ENCODE measurements at regions not wholly inside any gene's neighbourhood (a gene's known extent, or its start where the extent isn't known, plus 50 kb on each side); places are given as distances from the start of the nearest gene placed in this dataset.

DNA sequence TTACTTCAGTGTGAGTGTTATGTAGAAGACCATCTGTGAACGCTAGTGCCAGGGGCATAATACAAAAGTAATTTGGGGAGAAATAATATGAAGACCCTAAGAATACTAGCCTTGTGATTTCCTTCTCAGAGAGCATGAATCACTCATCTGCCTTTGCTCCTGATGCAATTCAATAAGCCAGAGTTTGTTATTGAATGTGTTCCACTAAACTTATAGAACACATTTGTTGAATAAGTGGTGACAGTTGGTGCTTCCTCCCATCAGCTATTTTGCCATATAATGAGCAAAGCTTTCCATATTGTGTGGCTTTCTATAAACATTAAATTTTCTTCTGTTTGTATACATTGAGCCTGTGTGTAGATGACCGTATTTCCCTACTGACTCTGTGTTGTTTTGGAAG is 136.4 kb upstream of the QRFPR start:
- POLR2A ChIA-PET (ENCODE audit: low non-redundant PET), result no interaction called here
- CTCF ChIA-PET, result interaction anchor here (0.6 kb wide), 1 partner anchor 217 kb away, joined by 3 read pairs; no protein-coding TSS in a partner anchor
- Histone ChIP-seq H3K4me3 (ENCODE audit: low read depth, low read length, poor library complexity, severe bottlenecking) (no peak overlapping the region), H3K36me3 (ENCODE audit: insufficient read depth, low read length, poor library complexity, severe bottlenecking) (no peaks in the 10 kb centered on the region), H3K9me3 (ENCODE audit: low read depth, low read length, poor library complexity, severe bottlenecking) (no peaks in the 10 kb centered on the region), H3K27me3 (replicated peaks; ENCODE audit: insufficient read depth, low read depth, low read length, poor library complexity) (no peaks in the 10 kb centered on the region), H3K27ac (ENCODE audit: low read depth, low read length, poor library complexity, severe bottlenecking) (no peak overlapping the region), H3K4me1 (ENCODE audit: insufficient read depth, low read length, poor library complexity, severe bottlenecking) (no peaks in the 10 kb centered on the region)
- TF ChIP-seq, protein P1, sequence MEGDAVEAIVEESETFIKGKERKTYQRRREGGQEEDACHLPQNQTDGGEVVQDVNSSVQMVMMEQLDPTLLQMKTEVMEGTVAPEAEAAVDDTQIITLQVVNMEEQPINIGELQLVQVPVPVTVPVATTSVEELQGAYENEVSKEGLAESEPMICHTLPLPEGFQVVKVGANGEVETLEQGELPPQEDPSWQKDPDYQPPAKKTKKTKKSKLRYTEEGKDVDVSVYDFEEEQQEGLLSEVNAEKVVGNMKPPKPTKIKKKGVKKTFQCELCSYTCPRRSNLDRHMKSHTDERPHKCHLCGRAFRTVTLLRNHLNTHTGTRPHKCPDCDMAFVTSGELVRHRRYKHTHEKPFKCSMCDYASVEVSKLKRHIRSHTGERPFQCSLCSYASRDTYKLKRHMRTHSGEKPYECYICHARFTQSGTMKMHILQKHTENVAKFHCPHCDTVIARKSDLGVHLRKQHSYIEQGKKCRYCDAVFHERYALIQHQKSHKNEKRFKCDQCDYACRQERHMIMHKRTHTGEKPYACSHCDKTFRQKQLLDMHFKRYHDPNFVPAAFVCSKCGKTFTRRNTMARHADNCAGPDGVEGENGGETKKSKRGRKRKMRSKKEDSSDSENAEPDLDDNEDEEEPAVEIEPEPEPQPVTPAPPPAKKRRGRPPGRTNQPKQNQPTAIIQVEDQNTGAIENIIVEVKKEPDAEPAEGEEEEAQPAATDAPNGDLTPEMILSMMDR (conservative IDR thresholded peaks at IDR 0.05; ENCODE audit: low read depth, low read length), result no peak
- no peak for DNase-seq (ENCODE audit: low spot score)
- intact Hi-C loops (cut with micrococcal nuclease; ENCODE audit: unreplicated experiment), result no loop called here
- no TSS peak for BruUV-seq (replicated peaks)

DNA sequence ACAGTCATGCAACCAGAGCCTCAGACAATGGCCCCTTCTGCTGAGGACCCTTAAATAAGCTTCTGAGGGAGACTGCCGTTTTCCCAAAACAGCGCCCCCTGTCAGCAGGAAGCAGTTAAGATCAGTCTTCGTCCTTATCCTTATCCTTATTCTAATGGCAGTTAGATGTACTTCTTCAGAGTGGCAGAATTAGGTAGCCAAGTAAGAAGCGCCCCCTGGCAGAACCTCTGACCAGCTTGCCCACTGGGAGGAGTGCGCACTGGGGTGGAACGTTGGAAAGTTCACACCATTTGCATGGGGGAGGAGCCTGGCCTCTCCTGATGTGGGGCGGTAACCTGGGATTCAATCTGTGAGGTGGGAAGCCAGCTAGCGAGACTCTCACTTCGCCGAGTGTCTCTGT is 133.6 kb upstream of the QRFPR start:
- BruUV-seq (replicated peaks), result no TSS peak
- no peaks in the 10 kb centered on the region for H3K9me3 ChIP-seq (ENCODE audit: low read depth, low read length, poor library complexity, severe bottlenecking)
- no peak overlapping the region for H3K4me3 ChIP-seq (ENCODE audit: low read depth, low read length, poor library complexity, severe bottlenecking)
- ChIA-PET POLR2A (ENCODE audit: low non-redundant PET) (no interaction called here), CTCF (no interaction called here)
- no peak overlapping the region for H3K27ac ChIP-seq (ENCODE audit: low read depth, low read length, poor library complexity, severe bottlenecking)
- H3K36me3 ChIP-seq (ENCODE audit: insufficient read depth, low read length, poor library complexity, severe bottlenecking), result no peaks in the 10 kb centered on the region
- DNase-seq (ENCODE audit: low spot score), result no peak
- H3K27me3 ChIP-seq (replicated peaks; ENCODE audit: insufficient read depth, low read depth, low read length, poor library complexity), result no peaks in the 10 kb centered on the region
- H3K4me1 ChIP-seq (ENCODE audit: insufficient read depth, low read length, poor library complexity, severe bottlenecking), result no peaks in the 10 kb centered on the region
- no peak for TF ChIP-seq EZH2 (IDR thresholded peaks at IDR 0.05; ENCODE audit: borderline replicate concordance, low read depth, low read length, poor library complexity, severe bottlenecking)
- TF ChIP-seq, protein P1 (conservative IDR thresholded peaks at IDR 0.05; ENCODE audit: low read depth, low read length), result 0 out of 2 replicates have a peak, but pooled peaks have one; percentile 34
- intact Hi-C loops (cut with micrococcal nuclease; ENCODE audit: unreplicated experiment), result no loop called here

DNA sequence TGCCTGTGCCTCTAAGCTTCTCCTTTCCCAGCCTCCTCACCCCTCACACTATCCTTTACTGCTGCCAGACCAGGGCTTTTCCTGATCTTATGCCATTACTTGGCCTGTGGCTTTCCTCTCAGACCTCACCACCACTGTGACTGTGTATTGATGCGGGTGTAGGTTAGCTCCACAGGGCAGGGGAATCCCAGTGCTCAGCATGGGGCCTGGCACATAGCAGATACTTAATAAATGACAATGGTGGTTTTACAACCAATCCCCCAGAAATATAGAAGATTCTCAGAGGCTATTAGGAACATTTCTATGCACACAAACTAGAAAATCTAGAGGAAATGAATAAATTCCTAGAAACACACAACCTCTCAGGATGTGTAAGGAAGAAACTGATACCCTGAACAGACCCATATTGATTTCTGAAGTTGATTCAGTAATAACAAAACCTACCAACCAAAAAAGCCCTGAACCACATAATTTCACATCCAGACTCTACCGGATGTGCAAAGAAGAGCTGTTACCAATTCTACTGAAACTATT is 129.6 kb upstream of the QRFPR start:
- Histone ChIP-seq H3K27me3 (replicated peaks; ENCODE audit: insufficient read depth, low read depth, low read length, poor library complexity) (no peaks in the 10 kb centered on the region), H3K36me3 (ENCODE audit: insufficient read depth, low read length, poor library complexity, severe bottlenecking) (no peaks in the 10 kb centered on the region), H3K4me1 (ENCODE audit: insufficient read depth, low read length, poor library complexity, severe bottlenecking) (no peaks in the 10 kb centered on the region), H3K27ac (ENCODE audit: low read depth, low read length, poor library complexity, severe bottlenecking) (no peak overlapping the region), H3K4me3 (ENCODE audit: low read depth, low read length, poor library complexity, severe bottlenecking) (no peak overlapping the region), H3K9me3 (ENCODE audit: low read depth, low read length, poor library complexity, severe bottlenecking) (no peaks in the 10 kb centered on the region)
- POLR2A ChIA-PET (ENCODE audit: low non-redundant PET), result interaction anchor here (0.6 kb wide), 1 partner anchor 1608 kb away, joined by 3 read pairs; no protein-coding TSS in a partner anchor
- TF ChIP-seq EZH2 (IDR thresholded peaks at IDR 0.05; ENCODE audit: borderline replicate concordance, low read depth, low read length, poor library complexity, severe bottlenecking), result no peak
- TF ChIP-seq, protein P1 (conservative IDR thresholded peaks at IDR 0.05; ENCODE audit: low read depth, low read length), result no peak
- CTCF ChIA-PET, result no interaction called here
- no TSS peak for BruUV-seq (replicated peaks)
- intact Hi-C loops (cut with micrococcal nuclease; ENCODE audit: unreplicated experiment), result no loop called here
- no peak for DNase-seq (ENCODE audit: low spot score)
